GM21367 (cell line): ENCODE measurements at regions not wholly inside any gene's neighbourhood (a gene's known extent, or its start where the extent isn't known, plus 50 kb on each side); places are given as distances from the start of the nearest gene placed in this dataset.
A peak's percentile ranks its signal among the peaks of the same experiment; 100 is the strongest.
"Not testable (repeated sequence)": the region's sequence is repeated elsewhere in the genome, so short reads cannot be mapped to it uniquely, and the experiment has no call there.

ENCODE experiments used
- ATAC-seq: cut with Tn5 transposase; IDR thresholded peaks from one replicate; pipeline ENCODE4 v1.9.1; 2021; ENCODE audit not compliant: unreplicated experiment

DNA sequence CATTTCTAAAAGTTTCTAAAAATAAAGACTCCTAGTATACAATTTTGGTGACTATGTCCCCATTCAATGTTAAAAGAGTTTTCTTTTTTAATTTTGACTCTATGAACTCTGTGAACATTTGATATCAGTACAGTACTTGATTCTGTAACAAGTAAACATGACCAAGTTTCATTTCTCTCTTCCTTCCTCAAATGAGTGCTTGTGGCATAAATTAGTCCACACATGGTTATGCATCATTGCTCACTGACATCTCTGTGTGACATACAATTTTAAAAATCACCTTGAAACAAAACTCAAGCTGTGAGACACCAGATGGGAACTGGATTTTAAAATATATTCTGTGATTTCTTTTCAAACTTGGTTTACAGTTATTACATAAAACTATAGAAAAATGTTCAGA lies 253.9 kb upstream of the MDGA2 start:
- ATAC-seq: peak; percentile 73

DNA sequence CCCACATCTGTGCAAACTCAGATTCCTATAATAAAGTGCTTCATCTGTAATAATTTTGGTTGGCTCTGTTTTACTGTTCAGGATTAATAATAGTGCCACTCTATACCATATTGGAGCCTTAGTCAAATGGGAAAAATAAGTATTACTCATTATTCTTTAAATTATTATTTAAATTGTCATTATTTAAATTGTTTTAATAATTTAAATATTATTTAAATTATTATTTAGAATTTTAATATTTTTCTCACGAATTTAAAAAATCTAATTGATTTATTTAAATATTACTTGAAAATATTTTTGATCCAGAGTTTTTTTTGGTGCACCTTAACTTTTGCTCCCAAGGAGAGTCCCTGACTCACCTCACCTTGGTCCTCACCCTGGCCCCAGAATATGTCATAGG lies 245.7 kb upstream of the MDGA2 start:
- no peak for ATAC-seq

DNA sequence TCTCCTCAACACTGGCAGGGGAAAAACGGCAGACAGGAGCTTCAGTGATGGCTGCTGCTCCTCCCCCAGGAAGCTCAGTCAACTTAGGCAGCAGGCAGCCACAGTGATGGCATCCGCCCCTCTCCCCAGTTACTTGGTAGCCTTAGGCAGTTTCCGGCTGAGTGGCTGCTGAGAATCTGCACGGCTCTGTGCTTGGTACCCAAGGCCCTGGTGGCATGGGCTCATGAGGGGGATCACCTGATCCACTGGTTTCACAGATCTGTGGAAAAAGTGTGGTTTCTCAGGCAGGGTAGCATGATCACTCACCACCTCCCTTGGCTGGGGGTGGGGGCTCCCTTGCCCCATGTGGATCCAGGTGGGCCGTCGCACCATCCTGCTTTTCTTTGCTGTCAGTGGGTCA lies 244.6 kb upstream of the MDGA2 start:
- ATAC-seq: no peak

DNA sequence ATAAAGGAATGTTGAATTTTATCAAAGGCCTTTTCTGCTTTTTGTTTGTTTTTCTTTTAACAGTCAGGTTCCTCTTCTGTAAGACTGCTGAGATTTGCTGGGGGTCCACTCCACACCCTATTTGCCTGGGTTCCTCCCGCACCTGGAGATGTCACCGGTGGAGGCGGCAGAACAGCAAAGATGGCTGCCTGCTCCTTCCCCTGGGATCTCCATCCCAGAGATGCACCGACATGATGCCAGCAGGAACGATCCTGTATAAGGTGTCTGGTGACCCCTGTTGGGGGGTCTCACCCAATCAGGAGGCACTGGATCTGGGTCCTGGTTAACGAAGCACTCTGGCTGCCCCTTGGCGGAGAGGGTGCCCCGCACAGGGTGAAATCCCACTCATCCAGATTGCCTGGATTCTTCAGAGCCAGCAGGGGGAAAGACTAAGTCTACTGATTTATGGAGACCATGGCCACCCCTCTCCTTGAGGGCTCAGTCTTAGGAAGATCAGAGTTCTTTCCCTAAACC lies 244.0 kb upstream of the MDGA2 start:
- ATAC-seq: no peak

DNA sequence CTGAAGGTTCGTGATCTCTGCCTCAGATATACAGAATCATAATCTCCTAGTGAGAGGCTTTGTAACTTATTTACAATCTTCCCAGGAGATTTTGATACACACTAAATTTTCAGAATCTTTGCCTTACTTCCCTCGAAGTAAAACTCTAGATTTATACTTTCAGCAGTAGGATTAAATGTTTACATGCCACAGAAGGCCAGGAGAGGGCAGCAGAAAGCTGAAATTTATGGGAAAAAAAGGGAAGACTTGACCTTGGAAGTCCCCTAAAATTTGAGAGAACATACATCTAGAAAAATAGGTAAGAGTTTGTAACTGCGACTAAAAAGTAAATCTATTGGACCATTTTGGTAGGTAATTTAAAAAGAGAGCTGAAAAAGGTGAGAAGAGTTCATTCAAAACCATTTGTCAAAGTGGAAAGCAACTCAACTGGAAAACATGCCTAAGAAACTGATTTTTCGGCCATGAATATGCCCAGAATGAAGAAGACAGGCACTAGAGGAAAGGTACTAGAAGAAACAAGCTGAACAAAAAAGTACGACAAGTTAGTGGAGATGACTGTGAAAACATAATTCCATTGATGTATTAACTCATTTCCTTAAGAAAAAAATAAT lies 242.0 kb upstream of the MDGA2 start:
- no peak for ATAC-seq

DNA sequence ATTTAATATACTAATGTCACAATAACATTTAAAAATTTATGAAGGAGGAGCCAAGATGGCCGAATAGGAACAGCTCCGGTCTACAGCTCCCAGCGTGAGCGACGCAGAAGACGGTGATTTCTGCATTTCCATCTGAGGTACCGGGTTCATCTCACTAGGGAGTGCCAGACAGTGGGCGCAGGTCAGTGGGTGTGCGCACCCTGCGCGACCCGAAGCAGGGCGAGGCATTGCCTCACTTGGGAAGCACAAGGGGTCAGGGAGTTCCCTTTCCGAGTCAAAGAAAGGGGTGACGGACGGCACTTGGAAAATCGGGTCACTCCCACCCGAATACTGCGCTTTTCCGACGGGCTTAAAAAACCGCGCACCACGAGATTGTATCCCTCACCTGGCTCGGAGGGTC lies 225.7 kb upstream of the MDGA2 start:
- ATAC-seq: not testable (repeated sequence)

DNA sequence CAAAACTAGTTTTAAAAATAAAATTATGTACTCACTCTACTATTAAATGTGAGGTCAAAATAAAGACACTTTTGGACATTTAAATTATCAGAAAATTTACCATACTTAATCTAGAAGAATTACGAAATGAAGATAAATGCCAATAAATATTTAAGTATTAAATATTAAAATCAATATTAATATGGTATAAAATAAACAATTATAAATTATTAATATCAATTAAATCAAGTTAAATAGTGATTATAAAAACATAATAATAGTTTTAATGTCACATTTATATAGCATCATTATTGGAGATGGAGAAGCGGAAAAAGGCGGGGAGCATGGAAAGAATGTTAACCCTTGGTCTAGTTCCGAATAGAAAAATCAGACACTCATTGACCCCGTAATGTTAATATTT lies 224.3 kb upstream of the MDGA2 start:
- no peak for ATAC-seq

DNA sequence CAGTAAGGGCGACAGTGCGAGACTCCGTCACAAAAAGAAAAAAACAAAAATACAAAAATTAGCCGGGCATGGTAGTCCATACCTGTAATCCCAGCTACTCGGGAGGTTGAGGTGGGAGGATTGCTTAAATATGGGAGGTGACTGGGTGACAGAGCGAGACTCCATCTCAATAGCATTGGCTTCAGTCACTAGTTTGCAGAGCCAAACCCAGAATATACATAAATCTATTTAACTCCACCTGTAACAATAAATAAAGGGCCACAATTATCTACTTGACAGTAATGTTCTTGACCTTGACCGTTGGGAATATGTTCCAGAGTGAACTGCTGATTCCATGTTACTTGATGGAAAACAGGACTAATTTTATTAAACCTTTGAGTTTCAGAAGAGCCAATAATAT lies 198.9 kb upstream of the MDGA2 start:
- no peak for ATAC-seq

DNA sequence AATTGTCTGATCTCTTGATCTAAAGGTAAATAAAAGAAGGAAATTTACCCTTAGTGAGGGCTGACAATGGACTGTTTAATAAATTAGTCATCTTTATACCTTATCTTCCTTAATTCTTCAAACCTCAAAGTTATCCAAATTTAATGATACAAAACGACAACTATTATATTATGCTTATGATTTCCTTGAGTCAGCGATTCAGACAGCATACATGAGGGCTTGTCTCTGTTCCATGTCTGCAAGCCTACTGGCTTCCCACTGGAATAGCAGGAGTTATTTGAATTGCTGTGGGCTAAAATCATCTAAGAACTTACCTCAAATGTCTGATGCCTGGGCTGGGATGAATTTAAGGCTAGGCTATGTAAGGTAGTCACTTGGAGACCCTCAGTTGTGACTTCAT lies 197.2 kb upstream of the MDGA2 start:
- ATAC-seq: no peak

DNA sequence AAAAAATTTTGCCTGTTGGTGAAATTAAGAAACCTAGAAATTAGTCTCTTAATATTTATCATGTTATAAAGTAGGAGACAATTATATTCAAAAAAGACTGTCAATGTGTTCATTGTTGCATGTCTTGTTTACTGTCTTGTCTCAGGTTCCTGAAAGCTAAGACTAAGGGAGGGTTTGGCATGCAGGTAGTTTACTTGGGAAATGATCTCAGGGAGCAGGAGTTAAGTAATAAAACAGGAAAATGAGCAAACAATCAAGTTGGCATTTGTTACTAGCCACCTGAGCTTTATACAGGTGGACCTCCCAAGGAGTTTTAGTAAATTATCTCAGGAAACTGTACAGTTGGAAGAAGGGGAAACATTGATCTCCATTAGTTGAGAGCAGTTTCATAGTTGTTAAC lies 188.0 kb upstream of the MDGA2 start:
- no peak for ATAC-seq

DNA sequence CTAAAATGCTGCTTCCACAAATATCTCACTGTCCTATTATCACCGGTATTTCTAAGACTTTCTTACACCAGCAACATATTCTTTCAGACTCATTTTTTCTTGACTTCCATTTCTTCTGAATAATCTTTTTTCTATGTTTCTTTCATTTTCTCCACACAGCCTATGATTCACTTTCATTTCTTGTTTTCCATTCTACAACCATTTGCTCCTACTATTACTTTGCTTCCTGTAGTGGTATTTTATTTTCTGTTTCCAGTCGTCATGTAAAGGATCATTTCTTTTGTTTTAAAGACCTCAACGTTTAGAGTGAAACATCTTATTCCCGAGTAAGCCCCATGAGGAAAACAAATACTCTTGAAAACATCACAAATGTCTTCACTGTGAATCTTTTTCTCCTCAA lies 182.2 kb upstream of the MDGA2 start:
- peak; percentile 81 for ATAC-seq

DNA sequence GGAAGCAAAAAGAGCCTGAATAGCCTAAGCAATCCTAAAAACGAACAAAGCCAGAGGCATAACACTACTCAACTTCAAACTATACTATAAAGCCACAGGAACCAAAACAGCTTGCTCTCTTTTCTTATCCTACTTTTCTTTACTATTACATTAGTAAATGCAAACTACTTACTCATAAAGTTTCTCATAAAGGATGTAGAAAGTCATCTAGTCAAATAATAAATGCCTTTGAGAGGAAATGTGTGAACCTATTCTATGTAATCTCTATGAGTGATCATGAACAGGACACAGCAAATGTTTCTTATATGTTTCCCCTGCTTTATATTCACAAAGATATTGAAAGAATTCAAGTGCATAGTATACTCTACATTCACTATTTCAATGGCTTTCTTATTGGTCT lies 176.9 kb upstream of the MDGA2 start:
- no peak for ATAC-seq

DNA sequence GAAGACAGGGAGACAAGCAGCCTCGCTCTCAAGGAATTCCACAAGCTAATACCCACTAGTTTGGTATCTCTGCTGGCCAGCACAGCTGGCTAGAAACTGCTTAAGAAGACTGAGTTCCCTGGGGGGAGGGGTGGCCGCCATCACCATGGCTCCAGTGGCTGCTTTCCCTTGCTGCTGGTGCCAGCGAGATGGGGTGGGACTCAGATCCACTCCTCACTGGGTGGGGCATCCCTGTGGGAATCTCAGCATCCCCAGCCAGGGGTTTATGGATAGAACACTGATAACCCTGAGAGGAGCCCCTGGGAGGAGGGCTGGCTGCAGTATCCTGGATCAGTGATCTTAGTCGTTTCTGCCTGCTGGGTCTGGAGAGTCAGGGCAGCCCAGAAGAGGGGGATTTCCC lies 170.6 kb upstream of the MDGA2 start:
- no peak for ATAC-seq

DNA sequence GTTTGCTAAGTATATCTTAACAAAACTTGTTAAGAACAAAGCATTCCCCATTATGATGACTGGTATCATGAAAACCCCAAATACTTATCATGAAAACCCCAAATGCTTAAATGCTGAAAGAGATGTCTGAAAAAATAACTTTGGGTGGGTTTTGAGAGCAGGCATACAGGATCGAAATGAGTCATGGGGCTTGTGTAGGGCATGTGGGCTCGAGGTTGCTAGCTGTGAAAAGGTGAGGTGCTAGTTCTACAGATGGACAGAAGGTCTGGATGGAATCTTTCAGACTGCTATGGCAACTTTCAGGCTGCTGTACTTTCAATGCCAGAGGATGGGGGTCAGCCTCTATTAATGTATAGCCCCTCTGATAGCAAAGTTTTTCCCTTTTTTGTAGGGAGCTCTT lies 167.8 kb upstream of the MDGA2 start:
- no peak for ATAC-seq

DNA sequence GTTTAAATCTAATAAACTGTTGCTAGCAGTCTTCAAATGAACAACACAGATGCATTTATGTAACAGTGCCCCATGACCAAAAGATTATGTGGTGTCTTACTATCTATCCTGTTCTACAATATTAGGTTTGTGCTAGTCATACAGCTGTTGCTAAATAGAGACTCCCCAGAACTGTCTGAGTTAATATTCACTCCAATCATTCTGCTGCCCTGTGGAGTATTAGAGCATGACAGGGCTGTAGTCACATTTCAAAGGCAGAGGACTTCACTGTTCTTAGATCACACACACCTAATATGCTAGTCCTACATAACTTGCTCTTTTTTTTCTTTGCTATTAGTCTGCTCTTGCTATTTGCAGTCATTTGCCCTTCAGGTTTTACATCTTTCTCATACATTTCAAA lies 157.6 kb upstream of the MDGA2 start:
- ATAC-seq: no peak

DNA sequence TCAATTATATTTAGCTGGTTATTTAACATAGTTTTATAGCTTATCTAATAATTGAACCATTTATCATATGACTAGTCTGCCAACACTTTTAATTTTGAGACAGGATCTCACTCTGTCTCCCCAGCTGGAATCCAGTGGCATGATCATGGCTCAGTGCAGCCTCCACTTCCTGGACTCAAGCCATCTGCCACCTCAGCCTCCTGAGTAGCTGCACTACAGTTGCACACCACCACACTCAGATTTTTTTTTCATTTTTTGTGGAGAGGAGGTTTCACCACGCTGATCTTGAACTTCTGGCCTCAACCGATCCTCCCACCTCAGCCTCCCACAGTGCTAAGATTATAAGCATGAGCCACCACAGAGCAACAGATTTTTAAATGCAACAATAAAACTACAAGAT lies 151.4 kb upstream of the MDGA2 start:
- ATAC-seq: no peak

DNA sequence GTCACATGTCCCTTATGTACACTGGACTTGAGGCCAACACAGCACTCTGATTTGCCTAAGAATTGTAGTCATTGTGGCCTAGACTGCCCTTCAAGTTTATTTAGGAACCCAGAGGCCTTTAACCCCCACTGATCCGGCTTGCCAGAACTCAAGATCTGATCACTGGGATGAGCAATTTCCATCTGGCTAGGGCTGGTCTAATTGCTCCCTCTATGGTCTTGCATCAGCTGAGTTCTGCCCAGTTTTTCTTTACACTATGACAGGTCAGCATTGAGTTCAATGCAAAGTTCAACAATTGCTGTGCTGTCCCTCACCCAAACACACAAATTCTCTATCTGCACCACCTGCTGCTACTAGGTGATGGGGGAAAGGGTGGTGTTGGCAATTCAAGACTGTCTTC lies 146.9 kb upstream of the MDGA2 start:
- ATAC-seq: no peak

DNA sequence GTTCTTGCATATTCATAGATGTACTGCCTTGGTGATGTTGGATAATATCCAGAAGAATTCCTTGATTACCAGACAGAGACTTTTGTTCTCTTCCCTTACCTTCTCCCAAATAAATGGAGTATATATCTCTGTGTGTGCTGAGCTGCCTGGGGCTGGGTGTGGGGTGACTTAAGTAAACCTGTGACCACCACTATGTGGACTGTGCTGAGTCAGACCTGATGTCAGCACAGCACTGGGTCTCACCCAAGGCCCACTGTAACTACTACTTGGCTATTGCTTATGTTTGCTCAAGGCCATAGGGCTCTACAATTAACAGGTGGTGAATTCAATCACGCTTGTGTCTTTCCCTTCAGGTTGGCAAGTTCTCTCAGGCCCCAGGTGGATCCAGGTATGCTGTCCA lies 145.7 kb upstream of the MDGA2 start:
- ATAC-seq: no peak

DNA sequence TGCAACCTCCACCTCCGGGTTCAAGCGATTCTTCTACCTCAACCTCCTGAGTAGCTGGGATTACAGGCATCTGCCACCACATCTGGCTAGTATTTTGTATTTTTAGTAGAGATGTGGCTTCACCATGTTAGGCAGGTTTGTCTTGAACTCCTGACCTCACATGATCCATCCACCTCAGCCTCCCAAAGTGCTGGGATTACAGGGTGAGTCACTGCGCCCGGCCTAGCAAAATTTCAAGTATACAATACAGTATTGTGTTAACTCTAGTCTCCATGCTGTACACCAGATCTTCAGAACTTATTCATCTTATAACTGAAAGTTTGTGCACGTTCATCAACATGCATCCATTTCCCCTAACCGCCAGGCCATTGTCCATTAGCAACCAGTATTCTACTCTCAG lies 115.1 kb upstream of the MDGA2 start:
- no peak for ATAC-seq

DNA sequence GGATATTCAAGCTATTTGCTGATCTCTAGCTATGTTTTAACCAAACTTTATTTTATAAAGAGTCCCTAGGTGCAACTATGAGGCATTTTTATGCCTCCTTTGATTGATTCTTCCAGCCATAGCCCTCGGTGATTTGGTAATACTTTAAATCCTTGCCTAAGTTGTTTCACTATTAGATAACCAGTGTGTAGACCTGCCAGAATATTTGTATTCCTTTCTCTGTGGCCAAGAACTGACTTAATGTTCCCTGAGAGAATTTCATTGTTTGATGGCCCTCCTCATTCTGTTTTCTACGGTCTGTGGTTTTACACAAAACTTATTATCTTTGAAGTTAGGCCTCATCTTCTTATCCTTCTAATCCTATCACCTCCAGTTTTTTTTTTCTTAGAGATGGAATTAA lies 109.7 kb upstream of the MDGA2 start:
- ATAC-seq: no peak

DNA sequence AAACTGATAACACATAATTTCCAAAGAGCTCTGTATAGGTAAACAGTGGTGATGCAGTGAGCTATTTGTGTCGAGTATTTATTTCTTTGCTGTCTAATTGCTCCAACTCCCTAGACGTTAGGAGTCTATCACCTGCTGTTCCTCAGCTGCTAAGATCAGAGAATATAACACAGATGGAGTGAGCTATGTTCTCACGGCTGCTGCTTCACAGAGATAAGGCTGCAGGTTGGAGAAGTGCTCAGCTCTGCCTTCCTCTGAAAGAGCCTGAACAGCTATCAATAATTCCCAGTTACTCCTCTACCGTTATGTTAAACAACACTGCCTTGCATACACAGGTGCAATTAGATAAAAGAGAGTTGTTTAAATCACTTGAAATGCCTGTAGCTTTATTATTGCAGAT lies 103.2 kb upstream of the MDGA2 start:
- ATAC-seq: no peak

DNA sequence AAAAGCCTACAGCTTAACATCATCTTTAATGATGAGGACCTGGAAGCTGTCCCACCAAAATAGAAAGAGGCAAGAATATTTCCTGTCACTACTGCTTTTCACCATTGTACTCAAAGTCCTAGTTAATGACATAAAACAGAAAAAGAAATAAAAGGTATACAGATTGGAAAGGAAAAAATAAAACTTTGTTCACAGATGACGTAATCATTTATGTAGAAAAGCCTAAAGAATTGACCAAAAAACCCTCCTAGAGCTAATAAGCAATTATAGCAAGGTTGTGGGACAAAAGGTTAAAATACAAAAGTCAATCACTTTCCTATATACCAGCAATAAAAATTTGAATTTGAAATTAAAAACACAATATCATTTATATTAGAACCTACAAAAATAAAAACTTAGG lies 97.2 kb upstream of the MDGA2 start:
- ATAC-seq: no peak

DNA sequence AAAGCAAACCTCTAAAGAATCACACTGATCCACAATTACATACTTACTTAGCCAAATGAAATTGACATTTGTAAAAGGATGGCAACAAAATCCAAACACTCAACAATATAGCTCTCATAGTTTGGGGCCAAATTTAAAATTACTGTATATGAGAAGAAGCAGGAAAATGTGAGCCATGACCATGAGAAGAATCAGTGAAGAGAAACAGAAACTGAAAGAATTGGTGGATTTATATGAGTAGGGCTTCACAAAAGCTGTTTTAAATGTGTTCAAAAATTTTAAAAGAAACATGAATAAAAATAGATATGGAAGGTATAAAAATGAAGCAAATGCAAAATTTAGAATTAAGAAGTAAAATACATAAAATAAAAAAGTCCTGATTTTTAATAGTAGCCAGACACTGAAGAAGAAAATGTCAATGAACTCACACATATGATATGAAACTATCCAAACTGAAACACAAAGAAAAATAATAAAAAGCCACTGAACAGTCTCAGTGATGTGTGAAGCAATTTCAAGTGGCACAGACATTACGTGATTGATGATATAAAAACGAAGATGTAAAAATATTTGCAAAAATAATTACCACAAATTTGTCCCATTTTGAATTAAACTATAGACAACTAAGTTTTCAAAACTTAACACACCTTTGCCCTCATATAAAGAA lies 87.9 kb upstream of the MDGA2 start:
- ATAC-seq: no peak
